Motor neuron (in vitro differentiated cells): ENCODE measurements at regions not wholly inside any gene's neighbourhood (a gene's known extent, or its start where the extent isn't known, plus 50 kb on each side); places are given as distances from the start of the nearest gene placed in this dataset.

Source experiments
- ATAC-seq, 8 experiments: fragments of 200-7000 bp; cut with Tn5 transposase; replicated peaks in 6 of 8; 2 replicates each; pipeline ENCODE4 v1.8.0; 2021; ENCODE audit warnings: mild to moderate bottlenecking in 8 of 8, moderate library complexity in 8 of 8
- H3K27ac ChIP-seq, 2 donors: fragments of 250-450 bp; sonication (Bioruptor Pico); 2 replicates each; pipeline ENCODE4 v1.9.0; 2021; ENCODE audit warnings: antibody characterized with exemption in 2 of 2, mild to moderate bottlenecking in 2 of 2, moderate library complexity in 1 of 2
- H3K4me1 ChIP-seq, 2 donors: fragments of 250-450 bp; sonication (Bioruptor Pico); replicated peaks in 1 of 2; 2 replicates each; pipeline ENCODE4 v1.6.1; 2021; ENCODE audit warnings: antibody characterized with exemption in 2 of 2, mild to moderate bottlenecking in 2 of 2, moderate library complexity in 1 of 2
- H3K4me3 ChIP-seq, 5 donors: fragments of 250-450 bp; sonication (Bioruptor Pico); 2 replicates each; pipeline ENCODE4 v1.9.0; 2021; ENCODE audit warnings: antibody characterized with exemption in 5 of 5, mild to moderate bottlenecking in 5 of 5, moderate library complexity in 4 of 5
- WGBS, 10 experiments: fragments of 450-650 bp; shearing (Covaris generic); methylation state at CpG; one replicate each; pipeline ENCODE4 v1.0.0; 2022; 5-methylcytosine and 5-hydroxymethylcytosine counted together
- in situ Hi-C, 9 experiments: fragments of 400-800 bp; cut with MboI; loops; one replicate each; pipeline ENCODE4 v1.15.0; 2021; ENCODE audit warnings: low sequenced_read_pairs in 9 of 9, low pct_unique_long_range_greater_than_20kb in 2 of 9; ENCODE audit not compliant: unreplicated experiment in 9 of 9

GRCh38 chr1:55750628-55750995, 535.4 kb upstream of the USP24 start:
- Histone ChIP-seq H3K27ac (no peak overlapping the region), H3K4me1 (no peaks in the 10 kb centered on the region), H3K4me3 (no peak overlapping the region)
- no peak for ATAC-seq
- in situ Hi-C loops, result no loop called here
- 86 to 100% (median 91%) methylated on average over 1 of the region's 1 CpG; no CpG with 5 or more reads in 7 of the 10 experiments for WGBS, 10 experiments

- no peak for ATAC-seq
- Histone ChIP-seq H3K4me1 (no peaks in the 10 kb centered on the region), H3K27ac (no peak overlapping the region), H3K4me3 (no peak overlapping the region)
- in situ Hi-C loops, result no loop called here
- 52 to 100% (median 68%) methylated on average over 1 to 6 of the region's 6 CpGs; no CpG with 5 or more reads in 2 of the 10 experiments for WGBS, 10 experiments
Measured at GRCh38 chr1:55749975-55750627, 534.9 kb upstream of the USP24 start.

- Histone ChIP-seq H3K27ac (no peak overlapping the region), H3K4me3 (no peak overlapping the region), H3K4me1 (no peaks in the 10 kb centered on the region)
- 34 to 93% (median 90%) methylated on average over 1 to 5 of the region's 5 CpGs; no CpG with 5 or more reads in 3 of the 10 experiments for WGBS, 10 experiments
- ATAC-seq, result peak in 1 of 8 experiments; percentile 47
- in situ Hi-C loops, result no loop called here
Measured at GRCh38 chr1:55747408-55747841, 532.3 kb upstream of the USP24 start.

- in situ Hi-C loops, result no loop called here
- ATAC-seq, result no peak
- Histone ChIP-seq H3K4me3 (no peak overlapping the region), H3K27ac (no peak overlapping the region), H3K4me1 (no peaks in the 10 kb centered on the region)
Measured at GRCh38 chr1:55746710-55747109, 531.5 kb upstream of the USP24 start.

GRCh38 chr1:55741516-55741915, 526.4 kb upstream of the USP24 start:
- H3K27ac ChIP-seq, result no peak overlapping the region
- peak in 3 of 8 experiments; percentile 96 to 98 (median 98) for ATAC-seq
- in situ Hi-C loops, result no loop called here
- WGBS, 10 experiments, result 0 to 78% (median 45%) methylated on average over 1 of the region's 1 CpG; no CpG with 5 or more reads in 2 of the 10 experiments
- no peaks in the 10 kb centered on the region for H3K4me1 ChIP-seq
- no peak overlapping the region for H3K4me3 ChIP-seq

- H3K4me1 ChIP-seq, result no peaks in the 10 kb centered on the region
- in situ Hi-C loops, result no loop called here
- no peak overlapping the region for H3K27ac ChIP-seq
- ATAC-seq, result no peak
- no peak overlapping the region for H3K4me3 ChIP-seq
Measured at GRCh38 chr1:55735106-55735505, 519.9 kb upstream of the USP24 start.

- in situ Hi-C loops, result no loop called here
- WGBS, 10 experiments, result 21 to 94% (median 84%) methylated on average over 2 to 3 of the region's 3 CpGs; no CpG with 5 or more reads in 3 of the 10 experiments
- ATAC-seq, result peak in 3 of 8 experiments; percentile 87 to 95 (median 90)
- H3K4me3 ChIP-seq, result no peak overlapping the region
- H3K4me1 ChIP-seq, result no peaks in the 10 kb centered on the region
- H3K27ac ChIP-seq, result no peak overlapping the region
Measured at GRCh38 chr1:55726994-55727393, 511.8 kb upstream of the USP24 start.

- WGBS, 10 experiments, result 100% methylated on average over 1 of the region's 1 CpG; no CpG with 5 or more reads in 2 of the 10 experiments
- ATAC-seq, result no peak
- H3K4me1 ChIP-seq, result no peaks in the 10 kb centered on the region
- in situ Hi-C loops, result no loop called here
- no peak overlapping the region for H3K27ac ChIP-seq
- H3K4me3 ChIP-seq, result no peak overlapping the region
Measured at GRCh38 chr1:55725378-55725777, 510.2 kb upstream of the USP24 start.

- 23 to 100% (median 65%) methylated on average over 2 to 7 of the region's 7 CpGs for WGBS, 10 experiments
- Histone ChIP-seq H3K27ac (no peak overlapping the region), H3K4me3 (no peak overlapping the region), H3K4me1 (no peaks in the 10 kb centered on the region)
- ATAC-seq, result peak in 1 of 8 experiments; percentile 14
- in situ Hi-C loops, result no loop called here
Measured at GRCh38 chr1:55724551-55725325, 509.6 kb upstream of the USP24 start.

GRCh38 chr1:55723001-55723400, 507.8 kb upstream of the USP24 start:
- WGBS, 10 experiments, result 83 to 100% (median 96%) methylated on average over 1 of the region's 1 CpG; no CpG with 5 or more reads in 4 of the 10 experiments
- in situ Hi-C loops, result no loop called here
- peaks cover 6 to 11% of the 10 kb centered on the region in 2 donors for H3K4me1 ChIP-seq
- no peak for ATAC-seq
- H3K27ac ChIP-seq, result no peak overlapping the region
- no peak overlapping the region for H3K4me3 ChIP-seq

- Histone ChIP-seq H3K4me1 (peaks cover 6 to 11% of the 10 kb centered on the region in 2 donors), H3K27ac (no peak overlapping the region), H3K4me3 (no peak overlapping the region)
- ATAC-seq, result no peak
- WGBS, 10 experiments, result 10 to 94% (median 74%) methylated on average over 2 to 3 of the region's 3 CpGs; no CpG with 5 or more reads in 1 of the 10 experiments
- in situ Hi-C loops, result no loop called here
Measured at GRCh38 chr1:55720261-55720660, 505.1 kb upstream of the USP24 start.

GRCh38 chr1:55718758-55719671, 503.9 kb upstream of the USP24 start:
- no peak overlapping the region for H3K27ac ChIP-seq
- no peak overlapping the region for H3K4me3 ChIP-seq
- 0 to 100% (median 52%) methylated on average over 1 to 7 of the region's 7 CpGs for WGBS, 10 experiments
- peaks cover 6 to 11% of the 10 kb centered on the region in 2 donors for H3K4me1 ChIP-seq
- in situ Hi-C loops, result no loop called here
- ATAC-seq, result peak in 6 of 8 experiments; percentile 23 to 97 (median 73)

- ATAC-seq, result no peak
- in situ Hi-C loops, result no loop called here
- H3K4me3 ChIP-seq, result no peak overlapping the region
- no peak overlapping the region for H3K27ac ChIP-seq
- 75 to 97% (median 88%) methylated on average over 1 to 3 of the region's 3 CpGs; no CpG with 5 or more reads in 1 of the 10 experiments for WGBS, 10 experiments
- H3K4me1 ChIP-seq, result peaks cover 6 to 11% of the 10 kb centered on the region in 2 donors
Measured at GRCh38 chr1:55717111-55717510, 501.9 kb upstream of the USP24 start.
